A673 (cell line): ENCODE measurements at regions not wholly inside any gene's neighbourhood (a gene's known extent, or its start where the extent isn't known, plus 50 kb on each side); places are given as distances from the start of the nearest gene placed in this dataset.

Experiments
- EZH2 ChIP-seq: fragments of 200-600 bp; sonication (generic); IDR thresholded peaks from 2 replicates; pipeline ENCODE4 v1.6.1; 2017; ENCODE audit warnings: borderline replicate concordance, low read depth, mild to moderate bottlenecking, mixed read lengths, antibody characterized with exemption, low read length; ENCODE audit not compliant: poor library complexity, severe bottlenecking
- TF ChIP-seq, protein P1 (sequence below): fragments of 300-800, 200-600 bp; sonication (generic); conservative IDR thresholded peaks from 2 replicates; pipeline ENCODE4 v1.5.1; 2017; ENCODE audit warnings: low read depth, mild to moderate bottlenecking, antibody characterized with exemption, low read length, moderate library complexity, mixed read lengths

DNA sequence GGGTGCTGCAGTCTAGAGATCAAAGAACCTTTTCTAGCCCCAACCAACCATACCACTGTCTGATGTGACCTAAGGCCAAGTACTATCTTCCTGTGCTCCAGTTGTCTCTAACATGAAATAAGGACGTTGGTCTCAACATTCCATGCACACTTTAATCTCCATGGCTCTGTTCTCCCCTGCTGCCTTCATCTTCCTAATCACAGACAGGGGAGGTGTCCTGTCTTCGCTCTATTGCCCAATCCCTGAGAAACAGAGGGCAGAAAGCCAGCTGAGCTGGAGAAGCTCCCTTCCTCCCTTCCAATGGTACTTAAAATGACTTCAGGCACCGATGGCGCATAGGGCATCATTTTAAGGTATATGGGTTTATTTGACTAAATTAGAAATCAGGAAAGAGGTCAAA is 148.9 kb upstream of the GNAO1 start:
- no peak for TF ChIP-seq EZH2
- TF ChIP-seq, protein P1, sequence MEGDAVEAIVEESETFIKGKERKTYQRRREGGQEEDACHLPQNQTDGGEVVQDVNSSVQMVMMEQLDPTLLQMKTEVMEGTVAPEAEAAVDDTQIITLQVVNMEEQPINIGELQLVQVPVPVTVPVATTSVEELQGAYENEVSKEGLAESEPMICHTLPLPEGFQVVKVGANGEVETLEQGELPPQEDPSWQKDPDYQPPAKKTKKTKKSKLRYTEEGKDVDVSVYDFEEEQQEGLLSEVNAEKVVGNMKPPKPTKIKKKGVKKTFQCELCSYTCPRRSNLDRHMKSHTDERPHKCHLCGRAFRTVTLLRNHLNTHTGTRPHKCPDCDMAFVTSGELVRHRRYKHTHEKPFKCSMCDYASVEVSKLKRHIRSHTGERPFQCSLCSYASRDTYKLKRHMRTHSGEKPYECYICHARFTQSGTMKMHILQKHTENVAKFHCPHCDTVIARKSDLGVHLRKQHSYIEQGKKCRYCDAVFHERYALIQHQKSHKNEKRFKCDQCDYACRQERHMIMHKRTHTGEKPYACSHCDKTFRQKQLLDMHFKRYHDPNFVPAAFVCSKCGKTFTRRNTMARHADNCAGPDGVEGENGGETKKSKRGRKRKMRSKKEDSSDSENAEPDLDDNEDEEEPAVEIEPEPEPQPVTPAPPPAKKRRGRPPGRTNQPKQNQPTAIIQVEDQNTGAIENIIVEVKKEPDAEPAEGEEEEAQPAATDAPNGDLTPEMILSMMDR, result no peak
